ENCODE measurements at regions not wholly inside any gene's neighbourhood (a gene's known extent, or its start where the extent isn't known, plus 50 kb on each side); places are given as distances from the start of the nearest gene placed in this dataset.

DNA sequence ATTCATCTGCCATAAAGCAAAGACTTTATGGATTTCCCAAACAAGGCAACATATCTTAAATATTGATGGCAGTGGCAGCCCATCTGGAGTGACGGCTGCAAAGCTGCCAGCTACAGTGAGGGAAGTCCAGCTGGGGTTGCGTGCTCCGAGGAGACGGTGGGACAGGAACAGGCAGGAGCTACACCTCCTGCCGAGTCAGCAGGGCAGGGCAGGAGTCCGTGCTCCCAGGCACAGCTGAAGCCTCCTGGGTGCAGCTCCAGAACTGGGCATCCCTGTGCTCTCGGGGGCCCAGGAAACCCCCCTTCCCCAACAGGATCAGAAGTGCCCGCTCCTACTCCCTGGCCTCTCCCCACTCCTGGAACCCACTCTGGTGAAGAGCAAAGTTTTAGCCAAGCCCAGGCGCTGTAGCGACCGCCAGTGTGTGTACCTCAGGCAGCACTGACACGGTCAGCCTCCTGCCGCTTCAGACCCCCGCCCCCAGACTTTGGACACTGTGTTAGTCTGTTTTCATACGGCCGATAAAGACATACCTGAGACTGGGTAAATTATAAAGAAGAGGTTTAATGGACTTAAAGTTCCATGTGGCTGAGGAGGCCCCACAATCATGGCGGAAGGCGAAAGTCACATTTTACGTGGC, 556.4 kb upstream of the CCDC54 start:
- Histone ChIP-seq H3K9me3 (no peaks in the 10 kb centered on the region), H3K27me3 (no peaks in the 10 kb centered on the region), H3K4me3 (no peak overlapping the region), H3K27ac (no peak overlapping the region), H3K4me1 (no peaks in the 10 kb centered on the region), H3K36me3 (no peaks in the 10 kb centered on the region)
- intact Hi-C loops (cut with DNase I) = no loop called here
- peak; percentile 54 for DNase-seq
- ATAC-seq = no peak
- TF ChIP-seq, protein P1, sequence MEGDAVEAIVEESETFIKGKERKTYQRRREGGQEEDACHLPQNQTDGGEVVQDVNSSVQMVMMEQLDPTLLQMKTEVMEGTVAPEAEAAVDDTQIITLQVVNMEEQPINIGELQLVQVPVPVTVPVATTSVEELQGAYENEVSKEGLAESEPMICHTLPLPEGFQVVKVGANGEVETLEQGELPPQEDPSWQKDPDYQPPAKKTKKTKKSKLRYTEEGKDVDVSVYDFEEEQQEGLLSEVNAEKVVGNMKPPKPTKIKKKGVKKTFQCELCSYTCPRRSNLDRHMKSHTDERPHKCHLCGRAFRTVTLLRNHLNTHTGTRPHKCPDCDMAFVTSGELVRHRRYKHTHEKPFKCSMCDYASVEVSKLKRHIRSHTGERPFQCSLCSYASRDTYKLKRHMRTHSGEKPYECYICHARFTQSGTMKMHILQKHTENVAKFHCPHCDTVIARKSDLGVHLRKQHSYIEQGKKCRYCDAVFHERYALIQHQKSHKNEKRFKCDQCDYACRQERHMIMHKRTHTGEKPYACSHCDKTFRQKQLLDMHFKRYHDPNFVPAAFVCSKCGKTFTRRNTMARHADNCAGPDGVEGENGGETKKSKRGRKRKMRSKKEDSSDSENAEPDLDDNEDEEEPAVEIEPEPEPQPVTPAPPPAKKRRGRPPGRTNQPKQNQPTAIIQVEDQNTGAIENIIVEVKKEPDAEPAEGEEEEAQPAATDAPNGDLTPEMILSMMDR (IDR thresholded peaks at IDR 0.05) = no peak

DNA sequence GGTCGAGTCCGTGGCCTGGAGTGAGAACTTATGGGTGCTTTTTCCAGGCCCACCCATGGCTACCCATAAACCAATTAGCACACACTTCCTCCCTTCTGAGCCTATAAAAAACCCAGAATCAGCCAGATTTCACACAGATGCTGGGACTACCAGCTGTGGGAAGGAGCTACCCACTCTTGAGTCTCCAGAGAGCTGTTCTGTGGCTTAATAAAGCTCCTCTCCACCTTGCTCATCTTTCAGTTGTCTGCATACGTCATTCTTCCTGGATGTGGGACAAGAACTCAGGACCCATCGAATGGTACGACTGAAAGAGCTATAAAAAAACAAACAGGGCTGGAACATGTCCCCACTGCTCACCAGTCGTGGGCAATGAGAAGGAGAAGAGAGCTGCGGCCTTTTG, 555.4 kb upstream of the CCDC54 start:
- no peaks in the 10 kb centered on the region for H3K9me3 ChIP-seq
- DNase-seq = no peak
- no peaks in the 10 kb centered on the region for H3K36me3 ChIP-seq
- TF ChIP-seq, protein P1 (IDR thresholded peaks at IDR 0.05) = no peak
- no peaks in the 10 kb centered on the region for H3K27me3 ChIP-seq
- H3K4me1 ChIP-seq = no peaks in the 10 kb centered on the region
- intact Hi-C loops (cut with DNase I) = no loop called here
- H3K4me3 ChIP-seq = no peak overlapping the region
- no peak overlapping the region for H3K27ac ChIP-seq
- ATAC-seq = no peak

DNA sequence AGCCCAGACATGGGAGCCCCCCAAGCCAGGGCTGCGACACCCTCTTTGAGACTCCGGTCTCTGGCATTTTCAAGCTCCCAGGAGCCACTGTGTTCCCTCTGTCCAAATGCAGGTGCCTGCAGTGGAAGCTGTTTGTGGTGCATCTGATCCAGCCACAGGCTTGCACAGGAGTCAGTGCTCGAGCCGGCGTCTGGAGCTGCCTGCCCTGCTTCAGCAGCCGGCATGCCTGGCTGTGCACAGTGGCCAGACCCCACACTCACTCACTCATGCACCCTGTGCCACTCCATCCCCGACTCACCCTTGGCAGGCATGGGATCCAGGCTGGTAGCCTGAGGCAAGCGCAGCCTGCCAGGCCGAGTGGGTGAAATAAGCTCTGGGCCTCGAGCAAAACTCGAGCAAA, 555.0 kb upstream of the CCDC54 start:
- intact Hi-C loops (cut with DNase I) = no loop called here
- H3K4me1 ChIP-seq = no peaks in the 10 kb centered on the region
- H3K4me3 ChIP-seq = no peak overlapping the region
- DNase-seq = no peak
- no peak for ATAC-seq
- no peaks in the 10 kb centered on the region for H3K27me3 ChIP-seq
- H3K27ac ChIP-seq = no peak overlapping the region
- TF ChIP-seq, protein P1 (IDR thresholded peaks at IDR 0.05) = no peak
- H3K9me3 ChIP-seq = no peaks in the 10 kb centered on the region
- H3K36me3 ChIP-seq = no peaks in the 10 kb centered on the region

DNA sequence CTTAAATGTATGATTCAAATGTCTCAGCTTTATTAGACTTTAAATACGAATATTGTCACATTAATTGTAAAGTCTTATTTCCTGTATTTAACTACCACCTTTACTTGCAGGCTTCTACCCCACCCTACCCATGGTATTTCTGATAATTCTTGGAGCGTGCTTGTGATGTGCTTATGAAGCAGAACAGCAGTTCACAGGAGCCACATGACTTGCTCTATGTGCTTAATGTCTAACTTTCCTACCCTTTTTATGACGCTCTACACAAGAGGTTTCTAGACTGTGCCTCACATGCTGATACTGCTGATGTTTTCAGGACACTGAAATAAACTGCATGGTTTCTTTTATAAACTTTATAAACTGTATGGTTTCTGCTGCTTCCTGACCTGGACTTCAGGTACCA, 553.5 kb upstream of the CCDC54 start:
- intact Hi-C loops (cut with DNase I) = no loop called here
- no peak overlapping the region for H3K4me3 ChIP-seq
- no peaks in the 10 kb centered on the region for H3K36me3 ChIP-seq
- DNase-seq = no peak
- TF ChIP-seq, protein P1 (IDR thresholded peaks at IDR 0.05) = no peak
- H3K27ac ChIP-seq = no peak overlapping the region
- ATAC-seq = peak; percentile 19
- no peaks in the 10 kb centered on the region for H3K27me3 ChIP-seq
- H3K4me1 ChIP-seq = no peaks in the 10 kb centered on the region
- no peaks in the 10 kb centered on the region for H3K9me3 ChIP-seq

DNA sequence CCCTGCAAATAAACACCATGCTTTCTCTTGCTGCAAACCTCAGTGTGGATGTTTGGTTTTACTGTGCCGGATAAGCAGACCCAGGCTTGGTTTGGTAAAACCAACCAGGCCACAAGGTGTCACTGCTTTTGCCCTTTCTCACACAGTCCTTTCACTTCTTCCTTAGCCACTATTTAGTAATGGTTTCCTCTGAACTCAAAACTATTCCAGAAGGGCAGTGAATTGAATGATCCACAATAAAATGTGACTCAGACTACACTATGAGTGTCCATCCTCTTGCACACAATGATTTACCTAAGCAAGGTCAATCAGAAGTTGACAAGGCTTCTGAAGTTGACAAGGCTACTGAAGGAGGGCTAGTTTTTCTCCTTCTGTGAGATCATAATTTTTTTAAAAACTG, 552.4 kb upstream of the CCDC54 start:
- ATAC-seq = peak; percentile 23
- intact Hi-C loops (cut with DNase I) = no loop called here

More for the DNA sequence above, 552.4 kb upstream of the CCDC54 start:
- H3K4me1 ChIP-seq = no peaks in the 10 kb centered on the region
- DNase-seq = no peak
- no peaks in the 10 kb centered on the region for H3K9me3 ChIP-seq
- H3K27me3 ChIP-seq = no peaks in the 10 kb centered on the region
- H3K36me3 ChIP-seq = no peaks in the 10 kb centered on the region
- H3K27ac ChIP-seq = no peak overlapping the region
- no peak overlapping the region for H3K4me3 ChIP-seq
- TF ChIP-seq, protein P1 (IDR thresholded peaks at IDR 0.05) = peak; percentile 17
